HG03520 (cell line): ENCODE measurements at regions not wholly inside any gene's neighbourhood (a gene's known extent, or its start where the extent isn't known, plus 50 kb on each side); places are given as distances from the start of the nearest gene placed in this dataset.
"Not testable (repeated sequence)": the region's sequence is repeated elsewhere in the genome, so short reads cannot be mapped to it uniquely, and the experiment has no call there.

ENCODE experiments used
- ATAC-seq: cut with Tn5 transposase; IDR thresholded peaks from one replicate; pipeline ENCODE4 v1.9.1; 2021; ENCODE audit warnings: mild to moderate bottlenecking, moderate library complexity; ENCODE audit not compliant: unreplicated experiment

DNA sequence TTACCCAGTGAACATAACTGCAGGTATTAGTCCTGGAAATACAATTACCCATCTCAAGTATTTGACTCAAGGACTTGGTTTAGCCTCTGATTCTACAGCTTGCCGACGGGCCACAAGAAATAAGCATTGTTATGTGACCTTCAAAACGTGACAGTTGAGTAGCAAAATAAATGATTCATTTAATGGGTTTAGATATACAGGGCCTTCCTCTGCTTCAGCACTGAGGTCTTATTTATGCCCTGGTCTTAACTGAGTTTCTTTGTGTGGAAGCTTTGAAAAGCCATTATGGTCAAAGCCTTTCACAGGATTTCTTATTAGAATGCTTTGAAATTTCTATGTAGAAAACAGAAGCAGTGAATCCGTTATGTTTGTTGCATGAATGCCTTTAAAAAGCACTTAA lies 899.2 kb upstream of the API5 start:
- no peak for ATAC-seq

GRCh38 chr11:42417691-42418090 lies 894.1 kb upstream of the API5 start:
- ATAC-seq = no peak

DNA sequence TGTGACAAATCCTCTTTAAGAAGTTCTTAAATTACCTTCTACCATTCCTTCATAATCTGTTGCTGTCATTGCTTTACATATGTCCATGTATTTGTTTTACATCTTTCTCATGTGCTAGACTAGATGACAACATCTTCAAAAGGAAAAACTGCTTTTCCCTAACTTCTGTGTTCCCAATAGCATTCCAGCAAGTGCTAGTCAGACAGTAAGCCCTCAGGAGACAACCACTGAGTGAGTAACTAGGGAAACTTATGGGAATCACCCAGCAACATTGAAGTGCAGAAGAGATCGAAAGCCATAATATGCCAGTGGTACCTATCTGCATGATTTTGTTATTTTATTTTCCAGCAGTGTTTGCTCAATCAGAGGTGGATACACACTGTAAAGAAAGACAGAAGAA lies 889.7 kb upstream of the API5 start:
- no peak for ATAC-seq

DNA sequence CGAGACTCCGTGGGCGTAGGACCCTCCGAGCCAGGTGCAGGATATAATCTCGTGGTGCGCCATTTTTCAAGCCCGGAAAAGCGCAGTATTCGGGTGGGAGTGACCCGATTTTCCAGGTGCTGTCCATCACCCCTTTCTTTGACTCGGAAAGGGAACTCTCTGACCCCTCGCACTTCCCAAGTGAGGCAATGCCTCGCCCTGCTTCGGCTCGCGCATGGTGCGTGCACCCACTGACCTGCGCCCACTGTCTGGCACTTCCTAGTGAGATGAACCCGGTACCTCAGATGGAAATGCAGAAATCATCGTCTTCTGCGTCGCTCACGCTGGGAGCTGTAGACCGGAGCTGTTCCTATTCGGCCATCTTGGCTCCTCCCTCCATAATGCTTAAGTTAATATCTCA lies 876.9 kb upstream of the API5 start:
- not testable (repeated sequence) for ATAC-seq

DNA sequence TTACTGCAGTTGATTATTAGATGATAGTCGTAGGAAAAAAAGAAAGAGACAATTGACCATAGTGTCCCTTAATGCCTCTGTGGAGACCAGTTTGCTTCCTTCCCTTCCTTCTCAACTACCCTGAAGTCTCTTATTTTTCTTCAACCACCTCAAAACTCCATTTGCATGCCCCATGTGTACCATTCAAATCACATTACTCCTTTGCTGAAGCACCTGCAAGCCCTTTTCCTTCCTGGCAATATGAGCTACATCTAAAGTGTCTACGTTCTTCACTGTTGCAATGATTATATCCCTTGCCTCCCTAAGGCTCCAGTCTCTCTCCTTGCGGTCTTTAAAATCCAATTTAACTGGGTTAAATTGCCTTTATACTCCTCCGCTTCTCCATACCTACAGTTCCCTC lies 867.4 kb upstream of the API5 start:
- ATAC-seq = no peak

DNA sequence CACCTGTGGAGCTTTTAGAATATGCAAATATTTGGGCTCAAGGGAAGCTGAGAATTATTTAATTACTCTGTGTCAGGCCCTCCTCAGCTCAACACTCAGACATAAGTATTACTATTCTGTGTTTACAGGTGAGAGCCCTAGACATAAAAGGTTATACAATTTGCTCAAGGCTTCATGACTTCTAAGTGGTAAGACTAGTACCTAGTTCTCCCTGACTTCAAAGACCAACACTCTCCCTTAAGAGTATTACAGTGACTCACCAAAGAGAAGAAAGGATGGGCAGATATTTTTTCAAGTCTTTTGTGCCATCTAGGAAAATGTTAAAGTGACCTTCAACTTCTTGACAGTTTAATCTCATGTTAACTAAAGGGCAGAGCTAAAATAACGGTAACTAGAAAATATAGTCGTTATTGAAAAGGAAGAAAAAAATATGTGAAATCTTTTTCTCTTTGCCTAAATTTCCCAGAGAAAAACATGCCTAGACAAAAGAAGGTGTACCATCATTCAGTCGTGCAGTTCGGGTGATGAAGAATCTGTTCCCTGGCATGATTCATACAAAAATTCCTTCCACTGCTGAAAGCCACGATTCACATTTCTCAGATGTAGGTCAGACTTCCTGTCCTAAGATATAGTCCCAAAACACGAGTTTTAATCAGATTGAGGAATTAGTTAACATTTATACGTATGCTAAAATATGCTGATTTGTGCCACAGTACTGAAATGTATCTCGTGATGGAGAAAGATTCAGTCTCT lies 849.1 kb upstream of the API5 start:
- no peak for ATAC-seq

DNA sequence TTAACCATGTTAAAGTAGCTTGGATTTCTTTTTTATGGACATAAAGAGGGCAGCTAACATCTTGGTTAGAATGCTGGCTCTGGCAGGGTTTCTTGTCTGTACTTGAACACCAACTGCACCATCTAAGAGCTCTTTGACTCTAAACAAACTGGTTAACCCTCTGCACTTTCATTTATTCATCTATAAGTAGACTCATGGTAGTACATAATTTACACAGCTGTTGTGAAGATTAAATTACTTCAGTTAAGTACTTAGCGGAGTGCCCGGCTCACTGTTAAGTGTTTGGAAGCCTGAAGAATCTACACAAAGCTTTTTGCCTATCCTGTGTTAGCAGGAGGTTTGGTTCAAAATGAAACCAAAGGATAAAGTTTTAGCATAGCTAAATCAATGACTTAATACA lies 846.2 kb upstream of the API5 start:
- no peak for ATAC-seq

DNA sequence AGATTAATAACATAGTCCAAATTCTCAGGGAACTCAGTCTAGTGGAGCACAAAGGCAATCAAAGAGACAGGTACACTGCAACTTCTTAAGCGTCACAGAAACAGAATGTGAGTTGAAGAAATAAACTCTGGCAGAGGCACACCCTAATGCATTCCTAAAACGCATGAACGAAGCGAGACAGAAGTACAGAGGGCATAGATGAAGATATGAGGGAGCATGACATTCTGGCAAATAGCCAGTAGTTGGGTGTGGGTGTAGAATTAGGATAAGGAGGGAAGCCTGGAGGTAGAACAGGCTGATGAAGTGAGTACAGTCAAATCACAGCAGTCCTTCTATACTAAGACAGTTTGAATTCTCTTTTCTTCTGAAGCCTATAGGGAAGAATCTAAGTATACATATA lies 838.7 kb upstream of the API5 start:
- ATAC-seq = no peak

GRCh38 chr11:42482822-42483221 lies 829.0 kb upstream of the API5 start:
- ATAC-seq = no peak

GRCh38 chr11:42490506-42490905 lies 821.3 kb upstream of the API5 start:
- no peak for ATAC-seq

DNA sequence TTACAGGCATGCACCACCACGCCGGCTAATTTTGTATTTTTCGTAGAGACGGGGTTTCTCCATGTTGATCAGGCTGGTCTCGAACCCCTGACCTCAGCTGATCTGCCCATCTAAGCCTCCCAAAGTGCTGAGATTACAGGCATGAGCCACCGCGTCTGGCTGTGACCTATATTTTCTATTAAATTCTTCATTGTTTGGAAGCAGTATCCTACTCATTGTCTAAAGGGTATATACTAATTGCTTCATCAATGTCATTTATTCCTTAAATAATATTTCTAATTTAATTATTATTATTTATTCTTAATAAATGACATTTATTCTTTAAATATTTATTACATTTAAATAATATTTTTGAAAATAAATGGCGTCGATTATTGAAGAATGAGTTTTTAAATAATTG lies 817.3 kb upstream of the API5 start:
- ATAC-seq = no peak

GRCh38 chr11:42498971-42499370 lies 812.8 kb upstream of the API5 start:
- ATAC-seq = no peak

- no peak for ATAC-seq
These were observed 809.6 kb upstream of the API5 start for GRCh38 chr11:42502151-42502550.

DNA sequence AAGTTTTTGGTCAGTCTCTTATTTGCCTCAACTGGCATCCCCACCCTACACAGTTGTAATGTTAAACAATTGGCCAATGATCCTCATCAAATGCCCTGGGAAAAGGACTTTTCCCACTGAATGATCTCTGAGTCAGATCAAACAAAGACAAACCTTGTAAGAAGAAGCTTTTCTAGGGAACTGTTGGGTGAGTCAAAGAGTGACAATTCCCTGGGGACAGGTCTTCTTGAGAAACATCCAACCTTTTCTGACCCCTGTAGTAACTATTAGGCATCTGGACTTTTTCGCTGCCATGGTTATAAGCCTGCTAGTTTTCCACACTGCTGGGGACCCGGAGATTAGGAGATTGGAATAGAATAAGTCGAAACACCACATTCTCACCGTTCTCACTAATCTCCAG lies 789.8 kb upstream of the API5 start:
- ATAC-seq = no peak

GRCh38 chr11:42524534-42525227 lies 787.1 kb upstream of the API5 start:
- peak; percentile 94 for ATAC-seq

- ATAC-seq = no peak
These were observed 785.4 kb upstream of the API5 start for GRCh38 chr11:42526426-42526825.

GRCh38 chr11:42528471-42528870 lies 783.3 kb upstream of the API5 start:
- no peak for ATAC-seq

GRCh38 chr11:42528911-42529310 lies 782.9 kb upstream of the API5 start:
- ATAC-seq = no peak

GRCh38 chr11:42536611-42537360 lies 775.0 kb upstream of the API5 start:
- no peak for ATAC-seq

DNA sequence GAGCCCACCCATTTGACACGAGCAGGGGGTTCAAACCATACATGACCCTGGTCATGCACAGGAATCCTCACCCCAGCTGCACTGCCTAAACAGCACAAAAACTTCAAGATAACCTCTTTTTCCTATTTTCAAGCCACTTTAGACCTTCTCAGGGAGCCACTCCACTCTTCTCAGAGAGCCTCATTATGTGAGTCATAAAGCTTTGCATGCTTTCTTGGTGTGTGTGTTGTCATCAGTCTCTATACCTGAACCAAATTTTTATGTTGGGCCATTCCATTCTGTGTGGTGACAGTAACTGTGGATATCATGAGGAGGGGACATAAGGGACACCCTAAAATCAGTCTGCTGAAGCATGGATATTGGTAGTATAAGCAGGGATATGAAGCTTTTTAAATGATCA lies 769.5 kb upstream of the API5 start:
- no peak for ATAC-seq

- no peak for ATAC-seq
These were observed 767.9 kb upstream of the API5 start for GRCh38 chr11:42543844-42544419.

- no peak for ATAC-seq
These were observed 767.1 kb upstream of the API5 start for GRCh38 chr11:42544726-42545125.
